Ishikawa (cell line): ENCODE measurements at regions not wholly inside any gene's neighbourhood (a gene's known extent, or its start where the extent isn't known, plus 50 kb on each side); places are given as distances from the start of the nearest gene placed in this dataset.

ENCODE experiments used
- CEBPB ChIP-seq: IDR thresholded peaks from 2 replicates; pipeline ENCODE4 v1.6.1; 2012
- CREB1 ChIP-seq: IDR thresholded peaks from 2 replicates; pipeline ENCODE4 v1.6.1; 2012; ENCODE audit warnings: low read depth
- EGR1 ChIP-seq: IDR thresholded peaks from 2 replicates; pipeline ENCODE4 v1.6.1; 2012
- EP300 ChIP-seq: IDR thresholded peaks from 2 replicates; pipeline ENCODE4 v1.6.1; 2012; ENCODE audit warnings: borderline replicate concordance
- FOXM1 ChIP-seq: IDR thresholded peaks from 2 replicates; pipeline ENCODE4 v1.6.1; 2012; ENCODE audit warnings: low read depth, borderline replicate concordance
- NFIC ChIP-seq: IDR thresholded peaks from 2 replicates; pipeline ENCODE4 v1.6.1; 2012
- RAD21 ChIP-seq: IDR thresholded peaks from 2 replicates; pipeline ENCODE4 v1.6.1; 2012; ENCODE audit warnings: low read depth
- TAF1 ChIP-seq: IDR thresholded peaks from 2 replicates; pipeline ENCODE4 v1.6.1; 2012; ENCODE audit warnings: low read depth, mild to moderate bottlenecking
- TCF12 ChIP-seq: IDR thresholded peaks from 2 replicates; pipeline ENCODE4 v1.6.1; 2012; ENCODE audit warnings: low read depth
- TEAD4 ChIP-seq: IDR thresholded peaks from 2 replicates; pipeline ENCODE4 v1.6.1; 2012
- YY1 ChIP-seq: IDR thresholded peaks from 2 replicates; pipeline ENCODE4 v1.6.1; 2012; ENCODE audit warnings: low read depth
- ZBTB7A ChIP-seq: IDR thresholded peaks from 2 replicates; pipeline ENCODE4 v1.6.1; 2012; ENCODE audit warnings: low read depth
- TF ChIP-seq, protein P1 (sequence below): IDR thresholded peaks from 2 replicates; pipeline ENCODE4 v1.6.1; 2012
- TF ChIP-seq, protein P2 (sequence below): IDR thresholded peaks from 2 replicates; pipeline ENCODE4 v1.6.1; 2012
- TF ChIP-seq, protein P3 (sequence below): IDR thresholded peaks from 2 replicates; pipeline ENCODE4 v1.6.1; 2012; ENCODE audit warnings: low read depth, mild to moderate bottlenecking

DNA sequence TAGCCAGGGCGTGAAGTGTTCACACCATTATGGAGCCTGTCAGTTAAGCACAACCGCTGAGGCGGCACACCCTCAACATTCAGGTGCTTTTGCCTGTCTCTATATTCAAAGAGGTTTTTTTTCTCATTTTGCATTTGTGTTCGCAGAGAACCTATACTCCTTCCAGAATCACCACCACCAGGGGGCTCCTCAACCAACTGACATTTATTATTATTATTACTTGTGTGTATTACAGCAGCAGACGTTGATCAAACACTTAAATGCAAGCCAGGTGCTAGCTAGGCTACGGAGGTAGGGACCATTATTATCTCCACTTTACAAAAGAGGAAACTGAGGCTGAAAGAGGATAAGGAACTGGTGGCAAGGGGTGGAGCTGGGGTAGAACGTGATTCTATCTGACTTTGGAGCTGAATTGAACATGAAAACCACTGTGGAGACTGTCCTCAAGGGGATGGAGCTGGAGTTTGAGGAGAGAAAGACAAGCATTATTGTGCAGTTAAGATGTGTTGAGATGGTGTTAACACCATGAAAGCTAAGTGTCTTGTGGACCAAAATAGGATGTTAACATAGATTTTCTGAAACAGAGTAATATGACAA is 133.8 kb upstream of the PLXNA4 start:
- TF ChIP-seq YY1 (no peak), RAD21 (peak; percentile 61)

DNA sequence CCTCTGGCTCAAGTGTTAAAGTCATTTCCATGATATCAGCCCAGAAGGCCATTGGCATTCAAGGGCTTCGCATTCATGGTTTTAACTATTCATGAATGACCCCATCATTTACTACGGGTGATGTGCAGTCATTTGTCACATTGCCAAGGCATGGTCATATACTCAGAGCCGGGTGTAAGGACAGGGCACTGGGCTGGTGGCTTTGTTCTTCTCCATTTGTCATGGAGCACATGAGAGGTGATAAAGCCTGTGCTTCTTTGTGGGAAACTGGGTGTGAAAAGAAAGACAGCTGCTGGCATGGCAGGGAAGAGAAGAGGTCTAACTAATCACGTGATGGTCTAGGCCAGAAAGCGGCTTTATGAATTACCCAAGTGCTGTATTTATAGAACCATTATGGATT is 132.2 kb upstream of the PLXNA4 start:
- TF ChIP-seq, protein P1, sequence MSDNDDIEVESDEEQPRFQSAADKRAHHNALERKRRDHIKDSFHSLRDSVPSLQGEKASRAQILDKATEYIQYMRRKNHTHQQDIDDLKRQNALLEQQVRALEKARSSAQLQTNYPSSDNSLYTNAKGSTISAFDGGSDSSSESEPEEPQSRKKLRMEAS = no peak
- TF ChIP-seq CEBPB = no peak
- no peak for TF ChIP-seq TAF1
- no peak for TF ChIP-seq YY1
- TF ChIP-seq RAD21 = no peak
- TF ChIP-seq NFIC = no peak
- TF ChIP-seq TCF12 = no peak

DNA sequence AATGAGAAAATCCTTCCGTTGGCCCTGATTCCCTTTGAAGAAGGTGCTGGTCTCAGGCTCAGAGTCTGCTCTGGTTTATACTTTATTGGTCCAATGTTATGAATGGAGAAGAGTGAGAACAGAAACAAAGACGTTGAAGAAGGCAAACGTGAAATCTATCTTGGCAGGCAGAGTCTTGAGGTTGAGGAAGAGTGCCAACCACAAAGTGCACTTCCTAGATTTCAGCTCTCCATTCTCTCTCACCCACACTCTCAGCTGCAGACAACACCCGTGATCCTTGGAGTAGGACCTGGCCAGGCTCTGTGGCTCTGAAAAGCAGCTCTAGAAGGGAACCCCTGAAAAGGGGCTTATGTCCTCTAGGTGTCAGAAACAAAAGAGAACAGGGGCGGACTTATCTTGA is 128.9 kb upstream of the PLXNA4 start:
- TF ChIP-seq NFIC (no peak), TEAD4 (no peak), CEBPB (no peak), ZBTB7A (no peak), EP300 (no peak), TAF1 (no peak), TCF12 (no peak)
- TF ChIP-seq, protein P1 = no peak

DNA sequence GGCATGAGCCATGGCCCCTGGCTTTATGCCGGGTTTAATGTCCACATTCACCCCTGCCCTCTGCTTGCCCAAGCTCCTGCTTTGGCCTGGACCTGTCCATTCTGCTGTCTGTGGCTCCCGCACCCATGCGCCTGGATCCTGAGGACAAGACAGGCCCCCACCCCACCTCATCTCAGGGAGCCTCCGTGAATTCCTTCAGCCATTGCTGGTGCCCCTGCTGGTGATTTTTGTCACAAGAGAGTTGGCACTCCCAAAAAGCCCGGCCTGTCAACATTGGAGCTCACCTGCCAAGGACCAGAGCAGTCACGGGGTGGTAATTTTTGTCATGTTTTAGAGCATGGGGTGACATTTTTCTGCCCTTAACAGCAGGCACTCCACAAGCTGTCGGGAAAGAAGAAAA is 127.5 kb upstream of the PLXNA4 start:
- TF ChIP-seq EGR1 (no peak), NFIC (no peak), CEBPB (no peak), ZBTB7A (no peak), YY1 (no peak), TCF12 (no peak)
- TF ChIP-seq, protein P1 = no peak
- TF ChIP-seq, protein P2, sequence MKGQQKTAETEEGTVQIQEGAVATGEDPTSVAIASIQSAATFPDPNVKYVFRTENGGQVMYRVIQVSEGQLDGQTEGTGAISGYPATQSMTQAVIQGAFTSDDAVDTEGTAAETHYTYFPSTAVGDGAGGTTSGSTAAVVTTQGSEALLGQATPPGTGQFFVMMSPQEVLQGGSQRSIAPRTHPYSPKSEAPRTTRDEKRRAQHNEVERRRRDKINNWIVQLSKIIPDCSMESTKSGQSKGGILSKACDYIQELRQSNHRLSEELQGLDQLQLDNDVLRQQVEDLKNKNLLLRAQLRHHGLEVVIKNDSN = no peak

DNA sequence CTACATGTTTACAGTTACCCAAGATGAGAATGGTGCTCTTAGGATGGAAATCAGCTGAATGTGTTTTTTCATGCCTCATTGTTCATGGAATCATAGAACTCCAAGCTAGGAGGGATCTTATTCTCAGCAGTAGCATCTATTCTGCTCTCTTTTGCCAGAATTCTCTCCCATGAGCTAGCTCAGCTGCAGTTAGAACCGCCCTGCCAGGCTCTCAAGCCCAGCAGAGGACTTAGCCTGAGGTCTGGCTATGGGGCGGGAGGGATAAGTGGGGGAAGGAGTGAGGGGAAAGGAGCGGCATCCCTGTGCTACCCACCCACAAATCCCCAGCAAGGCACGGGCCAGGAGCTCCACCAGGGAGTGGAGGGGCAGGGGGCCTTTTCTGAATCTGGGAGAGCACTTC is 120.7 kb upstream of the PLXNA4 start:
- TF ChIP-seq NFIC (no peak), TAF1 (no peak), TEAD4 (no peak), EP300 (no peak), FOXM1 (no peak), EGR1 (no peak), ZBTB7A (no peak), CREB1 (no peak), RAD21 (no peak), TCF12 (no peak), CEBPB (no peak), YY1 (no peak)
- TF ChIP-seq, protein P3, sequence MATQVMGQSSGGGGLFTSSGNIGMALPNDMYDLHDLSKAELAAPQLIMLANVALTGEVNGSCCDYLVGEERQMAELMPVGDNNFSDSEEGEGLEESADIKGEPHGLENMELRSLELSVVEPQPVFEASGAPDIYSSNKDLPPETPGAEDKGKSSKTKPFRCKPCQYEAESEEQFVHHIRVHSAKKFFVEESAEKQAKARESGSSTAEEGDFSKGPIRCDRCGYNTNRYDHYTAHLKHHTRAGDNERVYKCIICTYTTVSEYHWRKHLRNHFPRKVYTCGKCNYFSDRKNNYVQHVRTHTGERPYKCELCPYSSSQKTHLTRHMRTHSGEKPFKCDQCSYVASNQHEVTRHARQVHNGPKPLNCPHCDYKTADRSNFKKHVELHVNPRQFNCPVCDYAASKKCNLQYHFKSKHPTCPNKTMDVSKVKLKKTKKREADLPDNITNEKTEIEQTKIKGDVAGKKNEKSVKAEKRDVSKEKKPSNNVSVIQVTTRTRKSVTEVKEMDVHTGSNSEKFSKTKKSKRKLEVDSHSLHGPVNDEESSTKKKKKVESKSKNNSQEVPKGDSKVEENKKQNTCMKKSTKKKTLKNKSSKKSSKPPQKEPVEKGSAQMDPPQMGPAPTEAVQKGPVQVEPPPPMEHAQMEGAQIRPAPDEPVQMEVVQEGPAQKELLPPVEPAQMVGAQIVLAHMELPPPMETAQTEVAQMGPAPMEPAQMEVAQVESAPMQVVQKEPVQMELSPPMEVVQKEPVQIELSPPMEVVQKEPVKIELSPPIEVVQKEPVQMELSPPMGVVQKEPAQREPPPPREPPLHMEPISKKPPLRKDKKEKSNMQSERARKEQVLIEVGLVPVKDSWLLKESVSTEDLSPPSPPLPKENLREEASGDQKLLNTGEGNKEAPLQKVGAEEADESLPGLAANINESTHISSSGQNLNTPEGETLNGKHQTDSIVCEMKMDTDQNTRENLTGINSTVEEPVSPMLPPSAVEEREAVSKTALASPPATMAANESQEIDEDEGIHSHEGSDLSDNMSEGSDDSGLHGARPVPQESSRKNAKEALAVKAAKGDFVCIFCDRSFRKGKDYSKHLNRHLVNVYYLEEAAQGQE = no peak
- TF ChIP-seq, protein P2 = no peak
- TF ChIP-seq, protein P1 = no peak

DNA sequence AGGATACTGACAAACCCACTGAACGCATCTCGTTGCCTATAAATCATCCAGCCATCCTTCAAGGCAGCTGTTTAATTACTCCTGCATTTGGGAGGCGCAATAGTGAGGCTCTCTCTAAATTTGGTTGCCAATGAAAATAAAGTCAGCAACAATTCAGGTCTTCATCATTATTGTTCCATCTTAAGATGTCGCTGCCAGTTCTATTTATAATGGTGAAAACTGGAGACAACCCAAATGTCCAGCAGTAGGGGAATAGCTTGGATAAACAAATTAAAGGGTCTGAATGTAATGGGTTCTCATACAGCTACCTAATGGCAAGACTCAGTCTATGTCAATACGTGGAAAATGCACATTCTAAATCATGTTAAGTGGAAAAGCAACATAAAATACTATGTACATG is 120.1 kb upstream of the PLXNA4 start:
- TF ChIP-seq TAF1 (no peak), TCF12 (no peak), ZBTB7A (no peak), RAD21 (no peak), EGR1 (no peak), TEAD4 (no peak), FOXM1 (no peak)
- TF ChIP-seq, protein P1 = no peak

DNA sequence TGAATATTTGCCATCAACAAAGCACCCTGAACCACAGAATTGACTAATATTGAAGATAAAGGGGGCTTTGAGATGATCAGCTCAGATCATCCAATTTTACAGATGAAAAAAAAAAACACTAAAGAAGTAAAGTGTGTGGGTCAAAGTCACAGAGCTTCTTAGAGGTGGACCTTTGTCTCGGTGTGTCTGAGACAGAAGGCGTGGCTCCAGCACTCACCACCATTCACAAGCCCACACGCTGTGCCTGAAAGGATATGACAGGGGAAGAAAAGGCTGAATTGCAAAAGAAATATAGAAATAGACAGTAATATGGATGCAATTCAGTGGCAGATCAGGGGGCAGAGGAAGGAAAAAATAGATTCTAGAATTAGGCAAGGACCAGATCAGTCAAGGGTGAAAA is 114.9 kb upstream of the PLXNA4 start:
- TF ChIP-seq, protein P3 = no peak
- TF ChIP-seq CREB1 = no peak
- TF ChIP-seq, protein P1 = no peak
- no peak for TF ChIP-seq ZBTB7A
- TF ChIP-seq RAD21 = no peak
- no peak for TF ChIP-seq EGR1
